Lower leg skin (tissue), 4 donors: ENCODE measurements at regions not wholly inside any gene's neighbourhood (a gene's known extent, or its start where the extent isn't known, plus 50 kb on each side); places are given as distances from the start of the nearest gene placed in this dataset.

Experiments used
- DNase-seq, 2 donors: peaks; one replicate each; pipeline ENCODE4 v3.0.0-alpha.2; 2019; ENCODE audit warnings: low spot score in 2 of 2
- H3K4me3 ChIP-seq: fragments of 200-600 bp; sonication (generic); 2 replicates; pipeline ENCODE4 v1.5.1; 2017; ENCODE audit warnings: mild to moderate bottlenecking, low read depth; ENCODE audit not compliant: poor library complexity, severe bottlenecking
- POLR2A ChIP-seq, 2 donors: fragments of 450-650 bp; IDR thresholded peaks; one replicate each; pipeline ENCODE4 v1.6.1; 2016 to 2017; ENCODE audit warnings: antibody characterized with exemption in 2 of 2, mild to moderate bottlenecking in 1 of 2, moderate library complexity in 1 of 2
- WGBS, 2 donors: methylation state at CpG; one replicate each; pipeline ENCODE4 v1.1.5; 2018; 5-methylcytosine and 5-hydroxymethylcytosine counted together
- intact Hi-C: fragments of 100-400 bp; cut with DNase I; formaldehyde crosslinking; loops from one replicate; pipeline ENCODE4 v1.15.0; 2023; ENCODE audit warnings: low total_unique reads
- TF ChIP-seq, protein P1 (sequence below), 3 donors: fragments of 450-650 bp; IDR thresholded peaks; one replicate each; pipeline ENCODE4 v1.5.1; 2016; ENCODE audit warnings: antibody characterized with exemption in 3 of 3, mild to moderate bottlenecking in 3 of 3, moderate library complexity in 2 of 3

DNA sequence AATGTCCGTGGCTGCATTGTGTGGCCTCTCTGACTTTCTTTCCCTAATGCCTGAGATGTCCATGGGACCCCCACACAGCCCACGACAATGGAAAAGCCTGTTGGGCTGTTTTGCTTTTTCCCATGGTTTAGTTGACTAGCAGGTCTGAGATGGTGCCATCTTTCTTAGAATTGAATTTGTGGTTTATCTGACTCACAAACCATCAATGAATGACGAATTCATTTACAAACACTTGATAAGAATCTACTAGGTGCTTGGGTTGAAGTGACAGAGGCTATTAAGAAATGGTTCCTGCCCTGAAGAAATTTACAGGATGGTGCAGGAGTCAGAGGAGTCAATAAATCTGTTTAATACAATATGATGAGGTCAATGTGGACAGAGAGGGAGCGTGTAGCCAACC lies 75.4 kb downstream of the OTUD1 start:
- intact Hi-C loops = no loop called here
- H3K4me3 ChIP-seq = no peak overlapping the region
- 60 to 61% methylated on average over 4 of the region's 4 CpGs for WGBS, 2 donors
- TF ChIP-seq POLR2A (IDR thresholded peaks at IDR 0.05) = no peak
- TF ChIP-seq, protein P1, sequence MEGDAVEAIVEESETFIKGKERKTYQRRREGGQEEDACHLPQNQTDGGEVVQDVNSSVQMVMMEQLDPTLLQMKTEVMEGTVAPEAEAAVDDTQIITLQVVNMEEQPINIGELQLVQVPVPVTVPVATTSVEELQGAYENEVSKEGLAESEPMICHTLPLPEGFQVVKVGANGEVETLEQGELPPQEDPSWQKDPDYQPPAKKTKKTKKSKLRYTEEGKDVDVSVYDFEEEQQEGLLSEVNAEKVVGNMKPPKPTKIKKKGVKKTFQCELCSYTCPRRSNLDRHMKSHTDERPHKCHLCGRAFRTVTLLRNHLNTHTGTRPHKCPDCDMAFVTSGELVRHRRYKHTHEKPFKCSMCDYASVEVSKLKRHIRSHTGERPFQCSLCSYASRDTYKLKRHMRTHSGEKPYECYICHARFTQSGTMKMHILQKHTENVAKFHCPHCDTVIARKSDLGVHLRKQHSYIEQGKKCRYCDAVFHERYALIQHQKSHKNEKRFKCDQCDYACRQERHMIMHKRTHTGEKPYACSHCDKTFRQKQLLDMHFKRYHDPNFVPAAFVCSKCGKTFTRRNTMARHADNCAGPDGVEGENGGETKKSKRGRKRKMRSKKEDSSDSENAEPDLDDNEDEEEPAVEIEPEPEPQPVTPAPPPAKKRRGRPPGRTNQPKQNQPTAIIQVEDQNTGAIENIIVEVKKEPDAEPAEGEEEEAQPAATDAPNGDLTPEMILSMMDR (IDR thresholded peaks at IDR 0.05) = no peak
- DNase-seq = no peak

GRCh38 chr10:23516530-23516929 lies 77.7 kb downstream of the OTUD1 start:
- DNase-seq = no peak
- intact Hi-C loops = no loop called here
- no peak overlapping the region for H3K4me3 ChIP-seq
- TF ChIP-seq, protein P1 (IDR thresholded peaks at IDR 0.05) = no peak
- TF ChIP-seq POLR2A (IDR thresholded peaks at IDR 0.05) = no peak
- WGBS, 2 donors = 20 to 28% methylated on average over 3 of the region's 3 CpGs

GRCh38 chr10:23517155-23517554 lies 78.3 kb downstream of the OTUD1 start:
- TF ChIP-seq POLR2A (IDR thresholded peaks at IDR 0.05) = no peak
- TF ChIP-seq, protein P1 (IDR thresholded peaks at IDR 0.05) = no peak
- no peak overlapping the region for H3K4me3 ChIP-seq
- no peak for DNase-seq
- intact Hi-C loops = no loop called here
- 82 to 87% methylated on average over 2 of the region's 2 CpGs for WGBS, 2 donors

DNA sequence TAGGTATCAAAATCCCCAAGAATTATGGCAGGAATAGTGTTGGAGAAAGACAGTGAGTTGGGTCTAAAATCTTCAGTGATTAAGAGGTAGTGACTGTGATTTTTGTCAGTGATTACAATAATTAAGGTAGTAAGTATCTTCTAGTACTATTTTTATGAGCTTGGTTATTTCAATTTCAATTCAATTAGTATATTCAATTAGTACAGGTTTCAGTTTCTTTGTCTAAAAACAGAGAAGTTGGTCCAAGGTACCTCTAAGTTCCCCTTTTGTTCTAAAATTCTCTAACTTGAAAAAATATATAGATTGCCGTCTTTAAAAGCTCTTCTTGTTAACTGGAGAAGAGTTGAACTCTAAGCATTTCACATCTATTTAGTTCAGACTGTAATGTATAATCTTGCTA lies 82.9 kb downstream of the OTUD1 start:
- TF ChIP-seq POLR2A (IDR thresholded peaks at IDR 0.05) = no peak
- TF ChIP-seq, protein P1 (IDR thresholded peaks at IDR 0.05) = no peak
- H3K4me3 ChIP-seq = no peak overlapping the region
- DNase-seq = no peak
- intact Hi-C loops = loop anchor here (5.0 kb wide), 1 partner anchor 204 kb away; no protein-coding TSS in a partner anchor
- 84 to 86% methylated on average over 1 of the region's 1 CpG for WGBS, 2 donors

DNA sequence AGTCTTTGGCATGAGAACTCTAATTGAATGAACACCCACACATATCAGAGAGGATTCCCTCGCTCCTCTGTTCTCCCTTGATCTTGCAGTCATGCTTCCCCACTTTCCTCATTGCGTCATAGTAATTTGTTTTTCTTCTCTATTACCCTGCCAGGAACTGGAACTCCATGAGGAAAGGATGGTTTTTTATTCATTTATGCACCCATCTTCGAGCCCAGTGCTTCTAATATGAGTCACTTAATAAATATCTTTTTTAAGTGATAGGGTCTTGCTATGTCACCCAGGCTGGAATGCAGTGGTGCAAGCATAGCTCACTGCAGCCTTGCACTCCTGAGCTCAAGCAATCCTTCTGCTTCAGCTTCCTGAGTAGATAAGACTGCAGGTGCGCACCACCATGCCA lies 83.5 kb downstream of the OTUD1 start:
- intact Hi-C loops = loop anchor here (5.0 kb wide), 1 partner anchor 205 kb away; no protein-coding TSS in a partner anchor
- no peak for DNase-seq
- 77 to 86% methylated on average over 4 of the region's 4 CpGs for WGBS, 2 donors
- H3K4me3 ChIP-seq = no peak overlapping the region
- no peak for TF ChIP-seq POLR2A (IDR thresholded peaks at IDR 0.05)
- TF ChIP-seq, protein P1 (IDR thresholded peaks at IDR 0.05) = no peak

- intact Hi-C loops = loop anchor here (5.0 kb wide), 1 partner anchor 206 kb away; no protein-coding TSS in a partner anchor
Measured at GRCh38 chr10:23523251-23523650, 84.4 kb downstream of the OTUD1 start.

More at GRCh38 chr10:23523251-23523650, 84.4 kb downstream of the OTUD1 start:
- TF ChIP-seq POLR2A (IDR thresholded peaks at IDR 0.05) = no peak
- TF ChIP-seq, protein P1 (IDR thresholded peaks at IDR 0.05) = no peak
- WGBS, 2 donors = 67 to 69% methylated on average over 4 of the region's 4 CpGs
- no peak for DNase-seq
- no peak overlapping the region for H3K4me3 ChIP-seq
